Activated CD8-positive, alpha-beta memory T cell treated with anti-CD3 and anti-CD28 coated beads, Interleukin-2, amount 50 U/mL, for 4 hours (primary cell): ENCODE measurements at regions not wholly inside any gene's neighbourhood (a gene's known extent, or its start where the extent isn't known, plus 50 kb on each side); places are given as distances from the start of the nearest gene placed in this dataset.

Experiments used
- DNase-seq: peaks from one replicate; pipeline ENCODE4 v3.0.0-alpha.2; 2020

DNA sequence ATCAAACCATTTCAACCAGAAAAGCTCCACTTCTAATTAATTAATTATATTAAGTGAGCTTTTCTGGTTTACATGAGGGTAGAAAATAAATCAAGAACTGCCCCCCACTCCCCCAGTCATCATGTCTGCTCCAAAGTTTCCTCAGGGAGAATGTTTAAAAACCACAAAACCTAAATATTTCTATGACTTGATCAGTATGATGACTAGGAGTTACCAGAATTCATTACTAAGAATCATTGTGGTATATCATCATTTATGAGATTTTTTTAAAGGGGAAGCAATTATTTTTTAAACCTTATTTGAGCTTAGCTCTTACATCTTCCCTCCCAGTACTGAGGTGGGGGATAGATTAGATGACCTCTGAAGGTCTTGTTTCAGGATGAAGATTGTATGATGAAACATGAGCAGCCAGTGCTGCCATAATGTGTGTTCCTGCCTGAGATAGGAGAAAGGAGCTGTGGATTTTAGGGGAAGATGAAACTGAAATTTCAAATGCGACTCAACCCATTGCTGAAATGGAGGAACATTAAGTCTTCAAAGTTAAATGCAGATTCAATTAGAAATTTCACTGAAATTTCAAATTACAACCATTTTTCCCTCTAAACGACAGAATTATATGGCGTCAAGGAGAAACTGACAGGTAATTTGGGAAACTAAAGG, 401.3 kb upstream of the CADM1 start:
- DNase-seq, result no peak

DNA sequence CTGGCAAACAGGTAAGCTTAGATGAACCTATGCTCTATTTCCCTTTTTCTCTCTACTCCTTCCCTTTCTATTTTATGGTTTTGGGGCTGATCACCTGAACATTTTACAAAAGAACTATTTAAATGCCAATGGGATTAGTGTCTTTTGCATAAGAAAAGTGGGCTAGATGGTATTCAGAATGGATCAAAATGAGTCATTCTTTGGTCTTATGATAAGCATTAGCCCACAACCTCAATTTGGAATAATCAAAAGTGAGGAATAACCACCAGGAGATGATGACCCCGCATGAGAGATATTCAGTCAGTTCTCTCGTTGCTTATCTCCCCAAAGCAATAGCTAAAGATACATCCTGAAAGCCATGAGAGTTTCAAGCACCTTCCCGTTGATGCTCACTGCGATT, 399.0 kb upstream of the CADM1 start:
- DNase-seq, result no peak

DNA sequence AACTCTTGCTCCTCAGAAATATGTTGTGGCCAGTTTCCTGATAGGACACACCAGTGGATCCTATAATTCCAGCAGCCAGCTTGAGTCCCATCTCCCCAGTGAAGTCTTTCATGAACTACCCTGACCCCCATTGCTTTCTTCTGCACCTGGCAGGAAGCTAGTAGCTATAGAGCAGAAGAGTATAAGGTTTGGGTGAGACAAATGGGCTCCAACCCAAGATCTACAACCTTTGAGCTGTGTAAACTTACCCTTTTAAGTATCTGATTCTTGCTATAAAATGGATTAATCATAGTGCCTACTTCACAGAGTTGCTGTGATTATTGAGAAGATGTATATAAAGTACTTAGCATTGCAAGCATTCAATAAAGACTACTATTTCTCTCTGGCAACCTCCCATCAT, 396.9 kb upstream of the CADM1 start:
- DNase-seq, result no peak

- no peak for DNase-seq
These were observed 395.9 kb upstream of the CADM1 start for GRCh38 chr11:115900111-115900510.

- DNase-seq, result no peak
These were observed 393.5 kb upstream of the CADM1 start for GRCh38 chr11:115897707-115898106.

DNA sequence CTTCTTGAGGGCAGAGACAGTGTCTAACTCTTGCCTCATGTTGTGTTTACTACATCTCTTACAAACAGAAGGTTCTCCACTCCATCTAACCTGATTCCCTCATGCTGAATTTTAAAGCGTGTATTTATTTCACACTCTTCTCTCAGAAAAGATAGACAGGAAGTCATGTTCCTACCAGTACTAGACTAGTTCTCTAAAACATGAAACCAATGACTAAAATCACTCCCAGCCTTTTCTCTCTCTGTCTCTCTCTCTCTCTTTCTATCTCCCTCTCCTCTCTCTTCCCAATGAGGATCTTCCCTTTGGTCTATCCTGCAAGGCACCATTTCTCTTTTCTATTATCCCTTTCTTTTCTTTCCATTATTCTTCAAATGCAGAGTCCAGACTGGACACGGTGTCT, 391.9 kb upstream of the CADM1 start:
- DNase-seq, result no peak

DNA sequence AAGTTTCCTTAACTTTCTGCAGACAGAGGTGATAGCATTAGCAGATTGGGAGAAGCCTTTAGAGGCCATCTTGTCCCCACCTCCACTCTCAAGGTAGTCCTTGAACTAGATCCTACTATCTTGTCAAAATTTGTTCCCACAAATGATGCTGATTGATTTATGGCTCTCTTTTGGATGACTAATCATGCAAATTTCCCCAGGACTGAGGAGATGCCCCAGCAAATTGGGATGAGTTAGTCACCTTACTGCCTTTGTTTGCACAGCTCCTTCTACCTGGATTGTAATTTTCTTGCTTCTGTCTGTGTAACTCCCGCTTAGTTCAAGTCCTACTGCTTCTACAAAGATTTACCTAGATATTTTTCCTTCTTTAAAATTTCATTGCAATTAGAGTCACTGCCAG, 391.4 kb upstream of the CADM1 start:
- DNase-seq, result no peak

DNA sequence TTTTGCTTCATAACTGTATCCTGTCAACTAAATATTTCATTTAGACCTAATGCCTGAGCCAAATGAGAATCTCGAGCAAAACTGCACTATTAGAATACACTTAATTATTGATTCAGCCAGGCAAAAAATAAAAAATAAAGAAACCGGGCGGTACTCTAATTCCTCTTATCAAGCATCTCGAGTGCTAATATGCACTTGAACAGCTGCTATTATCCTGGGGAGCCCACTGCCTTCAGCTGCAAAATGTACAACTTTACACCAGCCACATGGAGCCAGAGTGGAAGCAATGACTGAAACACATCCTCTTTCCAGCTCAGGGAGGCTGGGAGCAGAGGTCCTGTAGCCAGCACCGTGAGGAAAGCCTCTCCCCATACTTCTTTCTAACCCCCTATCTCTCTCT, 390.0 kb upstream of the CADM1 start:
- no peak for DNase-seq

- no peak for DNase-seq
These were observed 389.4 kb upstream of the CADM1 start for GRCh38 chr11:115893461-115894099.

GRCh38 chr11:115892016-115892415, 387.8 kb upstream of the CADM1 start:
- no peak for DNase-seq

- no peak for DNase-seq
These were observed 387.4 kb upstream of the CADM1 start for GRCh38 chr11:115891581-115891980.

- no peak for DNase-seq
These were observed 386.3 kb upstream of the CADM1 start for GRCh38 chr11:115890500-115890899.

DNA sequence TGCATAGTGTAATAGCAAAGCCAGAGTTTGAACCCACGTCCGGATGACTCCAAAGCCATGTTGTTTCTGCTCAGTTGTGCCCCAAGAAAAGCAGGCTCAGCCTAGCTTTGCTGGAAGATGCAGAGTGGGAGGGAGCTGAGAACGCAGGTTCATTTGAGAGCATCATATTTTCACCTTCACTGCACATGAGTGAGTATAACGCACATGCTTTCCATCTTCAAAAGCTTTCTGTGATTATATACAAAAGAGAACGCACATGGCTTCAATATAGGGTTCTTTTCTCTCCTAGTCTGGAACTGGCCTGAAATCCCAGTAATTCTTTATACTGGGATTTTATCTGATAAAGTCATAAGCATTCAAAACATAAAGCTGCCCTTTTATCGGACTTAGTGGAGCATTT, 385.5 kb upstream of the CADM1 start:
- DNase-seq, result no peak

DNA sequence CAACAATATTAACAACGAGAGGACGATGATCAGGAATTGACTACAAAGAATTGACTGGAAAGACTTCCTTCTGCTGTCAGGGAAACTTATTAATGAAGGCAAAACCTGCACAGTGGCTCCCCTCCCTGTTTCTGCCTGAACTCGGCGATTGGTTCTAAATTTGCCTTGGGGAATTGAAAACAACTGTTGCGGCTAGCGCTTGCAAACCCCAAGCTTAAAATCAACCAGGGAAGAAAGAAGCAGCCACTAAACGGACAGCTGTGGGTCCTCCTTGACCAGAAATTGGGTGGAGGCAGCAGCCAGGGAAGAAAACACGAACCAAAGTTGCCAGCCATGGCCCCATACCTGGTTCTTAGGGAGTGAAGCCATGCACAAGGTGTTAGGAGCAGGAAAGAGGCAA, 383.5 kb upstream of the CADM1 start:
- DNase-seq, result no peak

- no peak for DNase-seq
These were observed 383.1 kb upstream of the CADM1 start for GRCh38 chr11:115887316-115887715.

GRCh38 chr11:115886422-115886733, 382.2 kb upstream of the CADM1 start:
- DNase-seq, result no peak

DNA sequence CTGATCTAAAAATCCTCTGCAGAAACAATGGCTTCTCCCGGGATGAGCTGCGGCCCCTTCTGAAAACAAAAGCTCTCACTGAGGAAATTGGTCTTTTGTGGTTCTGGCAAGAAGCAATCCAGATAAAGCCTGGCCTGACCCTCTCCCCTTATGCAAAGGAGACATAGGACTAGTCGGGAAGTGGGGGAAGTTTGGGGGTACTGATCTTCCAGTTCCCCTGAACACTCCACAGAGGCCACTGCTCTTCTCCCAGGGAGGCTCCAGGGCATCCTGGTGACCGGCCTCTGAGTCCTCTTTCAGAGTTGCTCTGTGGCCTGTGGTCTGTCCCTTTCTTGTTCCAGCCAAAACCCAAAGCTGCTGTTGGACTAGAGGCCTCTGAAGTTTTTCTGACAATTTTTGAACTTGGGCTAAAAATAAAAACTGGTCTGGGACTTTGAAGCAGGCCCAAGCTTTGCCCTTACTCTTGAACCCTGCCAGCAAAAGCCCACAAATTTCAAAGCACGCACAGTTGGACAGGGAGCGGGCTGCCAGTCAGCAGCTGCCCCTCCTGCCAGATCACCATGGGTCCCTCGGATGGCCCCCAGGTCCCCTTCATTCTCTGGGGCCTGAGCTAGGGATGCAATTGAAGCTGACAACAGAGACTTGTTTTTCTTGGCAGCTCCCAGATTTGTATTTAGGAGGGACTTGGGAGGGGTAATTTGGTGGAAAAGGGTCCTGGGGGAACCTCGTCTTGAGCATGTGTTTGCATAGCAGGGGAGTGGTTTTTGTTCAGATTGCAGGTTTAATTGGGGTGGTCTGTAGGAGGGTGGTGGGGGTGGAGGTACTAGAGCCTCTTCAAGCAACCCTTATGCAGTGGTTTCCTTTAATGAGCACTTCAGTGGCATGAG, 381.6 kb upstream of the CADM1 start:
- no peak for DNase-seq

- DNase-seq, result no peak
These were observed 380.8 kb upstream of the CADM1 start for GRCh38 chr11:115884800-115885534.

- no peak for DNase-seq
These were observed 370.6 kb upstream of the CADM1 start for GRCh38 chr11:115874843-115875242.

DNA sequence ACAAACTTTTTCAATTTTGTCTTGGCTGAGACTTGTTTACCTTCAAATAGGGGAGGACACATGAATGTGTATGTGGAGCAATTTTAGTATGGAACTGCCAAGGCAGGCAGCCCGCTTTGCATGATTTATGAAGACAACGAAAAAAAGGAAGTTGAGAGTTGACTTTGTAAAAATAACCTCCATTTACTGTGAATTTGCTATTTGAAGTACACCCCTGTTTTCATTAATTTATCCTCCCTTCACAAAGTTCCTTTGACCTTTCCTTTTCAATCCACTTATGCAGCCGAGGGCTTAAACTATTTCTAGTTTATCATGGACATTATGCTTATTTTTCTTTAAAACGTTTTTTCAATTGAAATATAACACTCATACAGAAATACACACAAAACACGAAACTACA, 369.6 kb upstream of the CADM1 start:
- no peak for DNase-seq

GRCh38 chr11:115872416-115872815, 368.2 kb upstream of the CADM1 start:
- no peak for DNase-seq

GRCh38 chr11:115871161-115871760, 367.0 kb upstream of the CADM1 start:
- no peak for DNase-seq

- no peak for DNase-seq
These were observed 365.7 kb upstream of the CADM1 start for GRCh38 chr11:115869780-115870431.
